ENCODE measurements at regions not wholly inside any gene's neighbourhood (a gene's known extent, or its start where the extent isn't known, plus 50 kb on each side); places are given as distances from the start of the nearest gene placed in this dataset.

DNA sequence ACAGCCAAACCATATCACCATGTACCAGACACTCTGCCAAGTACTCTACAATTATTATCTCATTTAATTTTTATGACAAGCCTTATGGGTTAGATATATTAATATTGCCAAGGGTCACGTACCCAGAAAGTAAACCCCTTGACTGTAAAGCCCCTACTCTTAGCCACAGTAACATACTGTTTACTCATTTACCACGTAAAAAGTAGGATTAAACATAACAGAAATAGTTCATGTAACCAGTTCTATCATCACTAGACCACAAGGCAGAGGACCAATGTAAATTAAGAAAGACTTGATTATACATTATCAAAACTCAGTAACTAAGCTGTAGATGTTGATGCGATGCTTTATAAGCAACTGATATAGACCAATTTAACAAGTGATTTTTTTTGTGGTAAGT, 101.5 kb upstream of the CNTNAP4 start:
- TF ChIP-seq, protein P1, sequence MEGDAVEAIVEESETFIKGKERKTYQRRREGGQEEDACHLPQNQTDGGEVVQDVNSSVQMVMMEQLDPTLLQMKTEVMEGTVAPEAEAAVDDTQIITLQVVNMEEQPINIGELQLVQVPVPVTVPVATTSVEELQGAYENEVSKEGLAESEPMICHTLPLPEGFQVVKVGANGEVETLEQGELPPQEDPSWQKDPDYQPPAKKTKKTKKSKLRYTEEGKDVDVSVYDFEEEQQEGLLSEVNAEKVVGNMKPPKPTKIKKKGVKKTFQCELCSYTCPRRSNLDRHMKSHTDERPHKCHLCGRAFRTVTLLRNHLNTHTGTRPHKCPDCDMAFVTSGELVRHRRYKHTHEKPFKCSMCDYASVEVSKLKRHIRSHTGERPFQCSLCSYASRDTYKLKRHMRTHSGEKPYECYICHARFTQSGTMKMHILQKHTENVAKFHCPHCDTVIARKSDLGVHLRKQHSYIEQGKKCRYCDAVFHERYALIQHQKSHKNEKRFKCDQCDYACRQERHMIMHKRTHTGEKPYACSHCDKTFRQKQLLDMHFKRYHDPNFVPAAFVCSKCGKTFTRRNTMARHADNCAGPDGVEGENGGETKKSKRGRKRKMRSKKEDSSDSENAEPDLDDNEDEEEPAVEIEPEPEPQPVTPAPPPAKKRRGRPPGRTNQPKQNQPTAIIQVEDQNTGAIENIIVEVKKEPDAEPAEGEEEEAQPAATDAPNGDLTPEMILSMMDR (conservative IDR thresholded peaks at IDR 0.05; ENCODE audit: low read depth, low read length) = no peak
- TF ChIP-seq RAD21 (IDR thresholded peaks at IDR 0.05; ENCODE audit: low read length) (no peak), USF2 (IDR thresholded peaks at IDR 0.05; ENCODE audit: low read depth, low read length) (no peak), POLR2A (IDR thresholded peaks at IDR 0.05; ENCODE audit: low read depth, low read length) (no peak), MAFK (IDR thresholded peaks at IDR 0.05; ENCODE audit: low read depth, low read length) (no peak)

All from IMR-90 (cell line).